KMS-11 (cell line): ENCODE measurements at regions not wholly inside any gene's neighbourhood (a gene's known extent, or its start where the extent isn't known, plus 50 kb on each side); places are given as distances from the start of the nearest gene placed in this dataset.
"Not testable (repeated sequence)": the region's sequence is repeated elsewhere in the genome, so short reads cannot be mapped to it uniquely, and the experiment has no call there.

Experiments
- H2AFZ ChIP-seq: fragments of 200-600 bp; sonication (generic); 2 replicates; pipeline ENCODE4 v1.6.1; 2016; ENCODE audit warnings: antibody characterized with exemption, mixed run types, low read depth
- H3K27ac ChIP-seq: fragments of 200-600 bp; sonication (generic); 2 replicates; pipeline ENCODE4 v1.6.1; 2016; ENCODE audit warnings: mild to moderate bottlenecking, mixed run types
- H3K27me3 ChIP-seq: fragments of 200-600 bp; sonication (generic); 2 replicates; pipeline ENCODE4 v1.6.1; 2017; ENCODE audit warnings: mild to moderate bottlenecking, low read depth, mixed run types, moderate library complexity; ENCODE audit not compliant: insufficient read depth
- H3K36me3 ChIP-seq: fragments of 200-600 bp; sonication (generic); 2 replicates; pipeline ENCODE4 v1.6.1; 2017; ENCODE audit warnings: mild to moderate bottlenecking, mixed run types; ENCODE audit not compliant: insufficient read depth
- H3K4me1 ChIP-seq: fragments of 200-600 bp; sonication (generic); 2 replicates; pipeline ENCODE4 v1.6.1; 2016; ENCODE audit warnings: mild to moderate bottlenecking, low read depth, mixed run types; ENCODE audit not compliant: poor library complexity, severe bottlenecking
- H3K4me2 ChIP-seq: fragments of 200-600 bp; sonication (generic); 2 replicates; pipeline ENCODE4 v1.7.0; 2016; ENCODE audit warnings: mild to moderate bottlenecking, mixed run types
- H3K4me3 ChIP-seq: fragments of 200-600 bp; sonication (generic); IDR thresholded peaks from 2 replicates; pipeline ENCODE4 v1.6.1; 2017; ENCODE audit warnings: low read depth, low read length, mixed read lengths; ENCODE audit not compliant: insufficient read depth
- H3K79me2 ChIP-seq: fragments of 200-600 bp; sonication (generic); 2 replicates; pipeline ENCODE4 v1.6.1; 2016; ENCODE audit warnings: low read depth, mixed run types; ENCODE audit not compliant: insufficient read depth
- H3K9ac ChIP-seq: fragments of 200-600 bp; sonication (generic); 2 replicates; pipeline ENCODE4 v1.6.1; 2016; ENCODE audit warnings: mild to moderate bottlenecking, mixed run types
- H4K20me1 ChIP-seq: fragments of 200-600 bp; sonication (generic); 2 replicates; pipeline ENCODE4 v1.6.1; 2016; ENCODE audit warnings: mild to moderate bottlenecking, mixed run types; ENCODE audit not compliant: insufficient read depth
- CTCF ChIP-seq: fragments of 200-600 bp; sonication (generic); conservative IDR thresholded peaks from 2 replicates; pipeline ENCODE4 v1.6.1; 2017; ENCODE audit warnings: low read depth, mild to moderate bottlenecking, antibody characterized with exemption, low read length, moderate library complexity, mixed read lengths

GRCh38 chr2:125747165-125747425, 908.9 kb upstream of the GYPC start:
- no peak for TF ChIP-seq CTCF
- H3K9ac ChIP-seq, result no peak overlapping the region
- H3K4me1 ChIP-seq, result no peaks in the 10 kb centered on the region
- no peaks in the 10 kb centered on the region for H3K27me3 ChIP-seq
- H3K36me3 ChIP-seq, result no peaks in the 10 kb centered on the region
- H3K4me2 ChIP-seq, result no peak overlapping the region
- H4K20me1 ChIP-seq, result no peaks in the 10 kb centered on the region
- H2AFZ ChIP-seq, result no peak overlapping the region
- no peak overlapping the region for H3K4me3 ChIP-seq
- H3K27ac ChIP-seq, result no peak overlapping the region
- H3K79me2 ChIP-seq, result no peaks in the 10 kb centered on the region

GRCh38 chr2:125756431-125756830, 899.5 kb upstream of the GYPC start:
- H3K27ac ChIP-seq, result no peak overlapping the region
- no peaks in the 10 kb centered on the region for H4K20me1 ChIP-seq
- no peak overlapping the region for H3K9ac ChIP-seq
- no peaks in the 10 kb centered on the region for H3K79me2 ChIP-seq
- H3K27me3 ChIP-seq, result no peaks in the 10 kb centered on the region
- no peak for TF ChIP-seq CTCF
- no peaks in the 10 kb centered on the region for H3K36me3 ChIP-seq
- no peak overlapping the region for H3K4me3 ChIP-seq
- no peak overlapping the region for H3K4me2 ChIP-seq
- no peak overlapping the region for H2AFZ ChIP-seq
- no peaks in the 10 kb centered on the region for H3K4me1 ChIP-seq

DNA sequence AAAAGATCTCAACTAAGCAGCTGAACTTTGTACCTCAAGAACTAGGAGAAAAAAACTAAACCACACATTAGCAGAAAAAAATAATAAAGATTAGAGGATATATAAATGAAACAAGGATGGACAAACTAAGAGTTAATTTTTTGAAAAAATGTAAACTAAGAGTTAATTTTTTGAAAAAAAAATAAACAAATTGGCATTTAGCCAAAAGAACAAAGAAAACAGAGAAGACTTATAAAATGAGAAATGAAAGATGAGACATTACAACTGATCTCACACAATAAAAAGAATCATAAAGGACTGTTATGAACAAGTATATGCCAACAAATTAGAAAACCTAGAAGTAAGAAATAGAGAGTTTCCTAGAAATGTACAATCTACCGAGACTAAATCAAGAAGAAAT, 859.2 kb upstream of the GYPC start:
- H3K36me3 ChIP-seq, result no peaks in the 10 kb centered on the region
- no peak overlapping the region for H3K4me2 ChIP-seq
- H4K20me1 ChIP-seq, result no peaks in the 10 kb centered on the region
- no peak overlapping the region for H3K4me3 ChIP-seq
- H2AFZ ChIP-seq, result no peak overlapping the region
- H3K79me2 ChIP-seq, result no peaks in the 10 kb centered on the region
- no peaks in the 10 kb centered on the region for H3K27me3 ChIP-seq
- H3K9ac ChIP-seq, result no peak overlapping the region
- H3K27ac ChIP-seq, result no peak overlapping the region
- TF ChIP-seq CTCF, result no peak
- H3K4me1 ChIP-seq, result no peaks in the 10 kb centered on the region

GRCh38 chr2:125797192-125797591, 858.8 kb upstream of the GYPC start:
- H3K27me3 ChIP-seq, result no peaks in the 10 kb centered on the region
- H3K36me3 ChIP-seq, result no peaks in the 10 kb centered on the region
- TF ChIP-seq CTCF, result no peak

DNA sequence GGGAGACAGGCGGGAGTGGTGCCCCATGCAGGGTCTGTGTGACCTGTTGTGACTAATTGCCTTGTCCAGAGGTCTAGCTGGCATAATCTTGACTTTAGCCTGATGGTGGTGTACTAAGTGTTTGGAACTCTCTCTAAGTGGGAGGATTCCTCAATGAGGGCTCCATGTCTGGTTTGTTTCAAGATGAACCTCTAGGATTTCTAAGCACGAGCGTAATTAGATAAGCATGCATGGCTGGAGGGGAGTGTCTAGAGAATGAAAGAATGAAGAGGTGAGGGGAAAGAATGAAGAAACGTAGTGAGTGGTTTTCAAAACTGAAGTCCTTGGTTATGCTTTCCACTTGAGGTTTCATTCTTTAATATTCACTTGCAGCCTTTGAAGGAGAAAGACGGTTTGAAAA, 833.2 kb upstream of the GYPC start:
- no peak for TF ChIP-seq CTCF
- Histone ChIP-seq H3K27me3 (no peaks in the 10 kb centered on the region), H3K4me1 (no peaks in the 10 kb centered on the region), H3K9ac (no peak overlapping the region), H3K27ac (no peak overlapping the region), H3K36me3 (no peaks in the 10 kb centered on the region), H4K20me1 (no peaks in the 10 kb centered on the region), H3K4me2 (no peak overlapping the region), H3K79me2 (no peaks in the 10 kb centered on the region), H2AFZ (no peak overlapping the region), H3K4me3 (no peak overlapping the region)

More at GRCh38 chr2:125797192-125797591, 858.8 kb upstream of the GYPC start:
- Histone ChIP-seq H3K27ac (no peak overlapping the region), H3K79me2 (no peaks in the 10 kb centered on the region), H3K4me1 (no peaks in the 10 kb centered on the region), H4K20me1 (no peaks in the 10 kb centered on the region), H3K4me3 (no peak overlapping the region), H3K4me2 (no peak overlapping the region), H2AFZ (no peak overlapping the region), H3K9ac (no peak overlapping the region)

DNA sequence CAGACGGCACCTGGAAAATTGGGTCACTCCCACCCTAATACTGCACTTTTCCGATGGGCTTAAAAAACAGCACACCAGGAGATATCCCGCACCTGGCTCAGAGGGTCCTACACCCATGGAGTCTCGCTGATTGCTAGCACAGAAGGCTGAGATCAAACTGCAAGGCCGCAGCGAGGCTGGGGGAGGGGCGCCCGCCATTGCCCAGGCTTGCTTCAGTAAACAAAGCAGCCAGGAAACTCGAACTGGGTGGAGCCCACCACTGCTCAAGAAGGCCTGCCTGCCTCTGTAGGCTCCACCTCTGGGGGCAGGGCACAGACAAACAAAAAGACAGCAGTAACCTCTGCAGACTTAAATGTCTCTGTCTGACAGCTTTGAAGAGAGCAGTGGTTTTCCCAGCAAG, 830.2 kb upstream of the GYPC start:
- not testable (repeated sequence) for H3K9ac ChIP-seq, H3K4me3 ChIP-seq, H3K4me1 ChIP-seq, H3K4me2 ChIP-seq, H3K27me3 ChIP-seq, H3K79me2 ChIP-seq, H2AFZ ChIP-seq, H4K20me1 ChIP-seq, H3K36me3 ChIP-seq, H3K27ac ChIP-seq
